Thoracic aorta (tissue), 2 donors: ENCODE measurements at regions not wholly inside any gene's neighbourhood (a gene's known extent, or its start where the extent isn't known, plus 50 kb on each side); places are given as distances from the start of the nearest gene placed in this dataset.

Experiments used
- ATAC-seq: fragments of 150-250 bp; one replicate; pipeline ENCODE4 v1.8.0; 2017; ENCODE audit warnings: low read depth; ENCODE audit not compliant: insufficient number of reproducible peaks, low FRiP score
- DNase-seq: peaks from one replicate; pipeline ENCODE4 v3.0.0-alpha.2; 2020; ENCODE audit warnings: low spot score
- H3K27ac ChIP-seq, 2 donors: fragments of 200-600 bp; sonication (generic); 1 replicate in 1 of 2; 2 replicates in 1 of 2; pipeline ENCODE4 v1.5.1; 2016; ENCODE audit warnings: mild to moderate bottlenecking in 2 of 2, moderate library complexity in 2 of 2
- H3K27me3 ChIP-seq: fragments of 200-600 bp; sonication (generic); replicated peaks from 2 replicates; pipeline ENCODE4 v1.6.0; 2016; ENCODE audit warnings: mild to moderate bottlenecking; ENCODE audit not compliant: insufficient read depth
- H3K36me3 ChIP-seq: fragments of 200-600 bp; sonication (generic); one replicate; pipeline ENCODE4 v1.5.1; 2016
- H3K4me1 ChIP-seq, 2 donors: fragments of 200-600 bp; sonication (generic); 1 replicate in 1 of 2; 2 replicates in 1 of 2; pipeline versions ENCODE4 v1.5.1 to v1.6.0; 2016; ENCODE audit warnings: low read depth in 2 of 2, mild to moderate bottlenecking in 1 of 2; ENCODE audit not compliant: control insufficient read depth in 1 of 2
- H3K4me3 ChIP-seq: fragments of 200-600 bp; sonication (generic); 2 replicates; pipeline ENCODE4 v1.5.1; 2016; ENCODE audit warnings: mild to moderate bottlenecking
- H3K9me3 ChIP-seq: fragments of 200-600 bp; sonication (generic); 2 replicates; pipeline ENCODE4 v1.5.1; 2016
- TF ChIP-seq, protein P1 (sequence below): fragments of 200-600 bp; sonication (generic); IDR thresholded peaks from one replicate; pipeline ENCODE4 v1.5.1; 2019; ENCODE audit warnings: antibody characterized with exemption

DNA sequence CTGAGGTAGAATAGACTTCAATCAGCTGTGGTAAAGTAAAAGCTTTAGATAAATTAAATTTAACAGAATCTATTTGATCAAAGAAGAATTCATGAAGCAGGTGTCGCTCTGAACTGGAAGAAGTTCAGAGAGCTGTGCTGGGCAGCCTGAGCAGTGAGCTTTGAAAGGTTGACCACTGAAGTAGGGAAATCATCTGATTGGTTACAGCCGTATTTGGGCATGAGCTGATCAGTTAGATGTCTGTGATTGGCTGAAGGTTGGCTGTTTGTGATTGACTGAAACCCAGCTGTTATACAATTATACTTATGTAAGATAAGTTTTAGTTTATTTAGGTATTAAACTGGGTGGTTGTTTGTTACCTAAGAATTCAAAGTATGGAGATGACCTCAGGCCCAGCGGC is 1174.6 kb downstream of the CDH9 start:
- Histone ChIP-seq H3K36me3 (no peaks in the 10 kb centered on the region), H3K4me1 (no peaks in the 10 kb centered on the region), H3K27me3 (no peaks in the 10 kb centered on the region), H3K9me3 (no peaks in the 10 kb centered on the region), H3K27ac (no peak overlapping the region), H3K4me3 (no peak overlapping the region)
- DNase-seq (no peak), ATAC-seq (no peak)
- TF ChIP-seq, protein P1, sequence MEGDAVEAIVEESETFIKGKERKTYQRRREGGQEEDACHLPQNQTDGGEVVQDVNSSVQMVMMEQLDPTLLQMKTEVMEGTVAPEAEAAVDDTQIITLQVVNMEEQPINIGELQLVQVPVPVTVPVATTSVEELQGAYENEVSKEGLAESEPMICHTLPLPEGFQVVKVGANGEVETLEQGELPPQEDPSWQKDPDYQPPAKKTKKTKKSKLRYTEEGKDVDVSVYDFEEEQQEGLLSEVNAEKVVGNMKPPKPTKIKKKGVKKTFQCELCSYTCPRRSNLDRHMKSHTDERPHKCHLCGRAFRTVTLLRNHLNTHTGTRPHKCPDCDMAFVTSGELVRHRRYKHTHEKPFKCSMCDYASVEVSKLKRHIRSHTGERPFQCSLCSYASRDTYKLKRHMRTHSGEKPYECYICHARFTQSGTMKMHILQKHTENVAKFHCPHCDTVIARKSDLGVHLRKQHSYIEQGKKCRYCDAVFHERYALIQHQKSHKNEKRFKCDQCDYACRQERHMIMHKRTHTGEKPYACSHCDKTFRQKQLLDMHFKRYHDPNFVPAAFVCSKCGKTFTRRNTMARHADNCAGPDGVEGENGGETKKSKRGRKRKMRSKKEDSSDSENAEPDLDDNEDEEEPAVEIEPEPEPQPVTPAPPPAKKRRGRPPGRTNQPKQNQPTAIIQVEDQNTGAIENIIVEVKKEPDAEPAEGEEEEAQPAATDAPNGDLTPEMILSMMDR, result no peak

DNA sequence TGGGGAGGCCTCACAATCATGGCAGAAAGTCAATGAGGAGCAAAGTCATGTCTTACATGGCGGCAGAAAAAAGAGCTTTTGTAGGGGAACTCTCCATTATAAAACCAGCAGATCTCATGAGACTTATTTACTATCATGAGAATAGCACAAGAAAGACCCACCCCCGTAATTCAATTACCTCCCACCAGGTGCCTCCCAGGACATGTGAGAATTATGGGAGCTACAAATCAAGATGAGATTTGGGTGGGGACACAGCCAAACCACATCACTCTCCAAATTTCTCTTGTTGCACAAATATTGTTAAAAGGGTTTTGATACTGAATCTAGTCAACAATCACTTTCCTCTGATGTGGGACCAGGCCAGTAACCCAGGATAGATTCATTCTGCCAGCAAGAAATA is 1176.1 kb downstream of the CDH9 start:
- Histone ChIP-seq H3K4me1 (no peaks in the 10 kb centered on the region), H3K27me3 (no peaks in the 10 kb centered on the region), H3K27ac (no peak overlapping the region), H3K36me3 (no peaks in the 10 kb centered on the region), H3K9me3 (no peaks in the 10 kb centered on the region), H3K4me3 (no peak overlapping the region)
- TF ChIP-seq, protein P1, result no peak
- DNase-seq (no peak), ATAC-seq (no peak)

DNA sequence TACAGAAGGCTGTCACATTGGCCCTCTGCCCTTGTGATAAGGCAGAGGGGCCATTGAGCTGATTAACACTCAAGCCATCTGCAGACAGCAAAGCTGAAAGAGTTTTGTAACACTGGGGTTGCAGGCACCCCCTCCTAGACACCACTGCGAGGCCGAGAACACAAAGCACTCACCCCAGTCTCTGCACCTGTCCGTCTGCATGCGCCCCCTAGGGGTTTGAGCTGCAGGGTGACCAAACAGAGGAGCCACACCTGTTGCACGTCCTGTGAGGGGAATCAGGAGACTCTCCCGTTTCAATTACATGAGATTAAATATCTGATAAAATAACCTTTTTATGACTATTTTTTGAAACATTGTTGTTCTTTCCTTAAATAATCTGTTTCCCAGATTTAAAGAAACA is 1180.4 kb downstream of the CDH9 start:
- Histone ChIP-seq H3K4me1 (no peaks in the 10 kb centered on the region), H3K9me3 (no peaks in the 10 kb centered on the region), H3K27me3 (no peaks in the 10 kb centered on the region), H3K36me3 (no peaks in the 10 kb centered on the region), H3K27ac (no peak overlapping the region), H3K4me3 (no peak overlapping the region)
- ATAC-seq (no peak), DNase-seq (no peak)
- TF ChIP-seq, protein P1, result no peak

DNA sequence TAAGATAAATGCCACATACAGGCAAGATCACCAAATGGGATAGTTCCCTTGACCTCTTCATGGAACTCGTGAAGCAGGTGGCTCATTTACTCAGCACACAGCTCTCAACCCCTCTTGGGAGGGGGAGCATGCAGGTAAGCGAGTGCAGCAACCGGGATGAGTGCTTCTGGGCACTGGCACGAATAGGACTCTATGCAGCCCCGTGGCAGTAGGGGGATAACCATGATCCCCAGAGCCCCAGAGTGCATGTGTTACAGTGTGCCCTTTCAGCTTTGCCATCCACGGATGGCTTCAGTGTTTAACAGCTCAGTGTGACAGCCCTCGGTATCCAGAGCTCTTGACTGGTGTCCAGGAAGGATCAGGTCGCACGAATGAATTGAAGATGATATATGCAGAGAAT is 1187.1 kb downstream of the CDH9 start:
- no peak for ATAC-seq
- TF ChIP-seq, protein P1, result no peak
- H3K36me3 ChIP-seq, result no peaks in the 10 kb centered on the region
- H3K27me3 ChIP-seq, result no peaks in the 10 kb centered on the region
- H3K4me3 ChIP-seq, result no peak overlapping the region
- no peaks in the 10 kb centered on the region for H3K4me1 ChIP-seq
- DNase-seq, result no peak
- H3K9me3 ChIP-seq, result no peaks in the 10 kb centered on the region
- H3K27ac ChIP-seq, result no peak overlapping the region

DNA sequence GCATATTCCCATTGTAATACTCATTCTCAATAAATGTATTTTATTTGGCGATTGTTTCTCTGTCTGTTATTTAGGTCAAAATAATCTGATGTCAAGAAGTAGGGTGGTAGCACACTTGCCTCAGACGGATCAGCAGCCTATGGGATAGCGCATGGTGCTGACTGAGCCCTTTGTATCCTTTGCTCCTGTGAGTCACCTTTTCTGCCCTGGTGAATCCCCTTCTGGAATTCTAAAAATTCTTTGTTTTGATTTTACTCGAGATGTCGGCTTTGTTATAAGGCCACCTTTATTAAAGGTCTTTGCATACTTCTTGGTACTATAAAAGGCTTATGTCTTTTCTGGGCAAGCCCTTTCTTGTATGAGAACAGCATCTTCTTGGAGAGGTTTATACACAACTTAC is 1187.8 kb downstream of the CDH9 start:
- no peak overlapping the region for H3K27ac ChIP-seq
- H3K9me3 ChIP-seq, result no peaks in the 10 kb centered on the region
- DNase-seq (no peak), ATAC-seq (no peak)
- TF ChIP-seq, protein P1, result no peak
- H3K27me3 ChIP-seq, result no peaks in the 10 kb centered on the region
- H3K4me1 ChIP-seq, result no peaks in the 10 kb centered on the region
- no peak overlapping the region for H3K4me3 ChIP-seq
- no peaks in the 10 kb centered on the region for H3K36me3 ChIP-seq
